Liver (tissue), 8 donors: ENCODE measurements at regions not wholly inside any gene's neighbourhood (a gene's known extent, or its start where the extent isn't known, plus 50 kb on each side); places are given as distances from the start of the nearest gene placed in this dataset.

Experiments used
- DNase-seq: peaks from one replicate; pipeline ENCODE4 v3.0.0-alpha.2; 2017; ENCODE audit warnings: low spot score
- H3K27ac ChIP-seq, 2 donors: one replicate each; pipeline ENCODE4 v1.7.0; 2013; ENCODE audit warnings: inconsistent platforms in 2 of 2, low read length in 2 of 2, control low read depth in 1 of 2, low read depth in 1 of 2, mild to moderate bottlenecking in 1 of 2
- H3K27me3 ChIP-seq, 4 donors: one replicate each; pipeline versions ENCODE4 v1.6.1 to v1.7.0; 2013; ENCODE audit warnings: low read length in 3 of 4, inconsistent platforms in 1 of 4, mild to moderate bottlenecking in 1 of 4, moderate library complexity in 1 of 4; ENCODE audit not compliant: control insufficient read depth in 4 of 4, insufficient read depth in 4 of 4
- H3K36me3 ChIP-seq, 4 donors: one replicate each; pipeline versions ENCODE4 v1.6.1 to v1.7.0; 2013; ENCODE audit warnings: low read length in 3 of 4, mild to moderate bottlenecking in 3 of 4, low read depth in 1 of 4, moderate library complexity in 1 of 4; ENCODE audit not compliant: control insufficient read depth in 4 of 4, insufficient read depth in 3 of 4
- H3K4me1 ChIP-seq, 4 donors: one replicate each; pipeline versions ENCODE4 v1.6.1 to v1.7.0; 2013; ENCODE audit warnings: low read length in 3 of 4, mild to moderate bottlenecking in 3 of 4, moderate library complexity in 1 of 4; ENCODE audit not compliant: control insufficient read depth in 4 of 4, insufficient read depth in 4 of 4
- H3K4me3 ChIP-seq, 3 donors: one replicate each; pipeline versions ENCODE4 v1.6.1 to v1.7.0; 2013; ENCODE audit warnings: low read length in 3 of 3, control low read depth in 1 of 3, low read depth in 1 of 3, mild to moderate bottlenecking in 1 of 3
- H3K9ac ChIP-seq, 2 donors: one replicate each; pipeline ENCODE4 v1.7.0; 2013; ENCODE audit warnings: low read length in 2 of 2, mild to moderate bottlenecking in 2 of 2, moderate library complexity in 2 of 2, control low read depth in 1 of 2, low read depth in 1 of 2
- H3K9me3 ChIP-seq, 4 donors: one replicate each; pipeline versions ENCODE4 v1.6.1 to v1.7.0; 2013; ENCODE audit warnings: low read length in 3 of 4; ENCODE audit not compliant: control insufficient read depth in 4 of 4
- ATF3 ChIP-seq: IDR thresholded peaks from 2 replicates; pipeline ENCODE4 v1.6.1; 2016; ENCODE audit warnings: antibody characterized with exemption
- CTCF ChIP-seq: fragments of 150-350 bp; IDR thresholded peaks from 2 replicates; pipeline ENCODE4 v1.5.1; 2017; ENCODE audit warnings: improper control_type of control experiment, low read depth, low read length; ENCODE audit not compliant: missing input control
- EGR1 ChIP-seq, 2 donors: IDR thresholded peaks; 2 replicates each; pipeline ENCODE4 v1.6.1; 2016 to 2018; ENCODE audit warnings: antibody characterized with exemption in 2 of 2, low read depth in 2 of 2
- FOXA1 ChIP-seq: IDR thresholded peaks from 2 replicates; pipeline ENCODE4 v1.6.1; 2016; ENCODE audit warnings: antibody characterized with exemption
- FOXA2 ChIP-seq: IDR thresholded peaks from 2 replicates; pipeline ENCODE4 v1.6.1; 2016; ENCODE audit warnings: antibody characterized with exemption
- GABPA ChIP-seq, 2 donors: IDR thresholded peaks in 1 of 2; conservative IDR thresholded peaks in 1 of 2; 2 replicates each; pipeline ENCODE4 v1.6.1; 2016; ENCODE audit warnings: antibody characterized with exemption in 2 of 2, mild to moderate bottlenecking in 1 of 2, moderate library complexity in 1 of 2
- HNF4A ChIP-seq, 2 donors: conservative IDR thresholded peaks; 2 replicates each; pipeline ENCODE4 v1.6.1; 2016; ENCODE audit warnings: antibody characterized with exemption in 2 of 2, mild to moderate bottlenecking in 2 of 2
- HNF4G ChIP-seq: IDR thresholded peaks from 2 replicates; pipeline ENCODE4 v1.6.1; 2016; ENCODE audit warnings: antibody characterized with exemption
- JUND ChIP-seq, 2 donors: IDR thresholded peaks; 2 replicates each; pipeline ENCODE4 v1.6.1; 2016; ENCODE audit warnings: antibody characterized with exemption in 2 of 2
- MAX ChIP-seq: IDR thresholded peaks from 2 replicates; pipeline ENCODE4 v1.6.1; 2016; ENCODE audit warnings: antibody characterized with exemption
- NR2F2 ChIP-seq: IDR thresholded peaks from 2 replicates; pipeline ENCODE4 v1.6.1; 2016; ENCODE audit warnings: antibody characterized with exemption
- RAD21 ChIP-seq, 2 donors: IDR thresholded peaks; 2 replicates each; pipeline ENCODE4 v1.6.1; 2016; ENCODE audit warnings: antibody characterized with exemption in 2 of 2, mild to moderate bottlenecking in 2 of 2
- REST ChIP-seq: IDR thresholded peaks from 2 replicates; pipeline ENCODE4 v1.6.1; 2016; ENCODE audit warnings: antibody characterized with exemption, mild to moderate bottlenecking
- RXRA ChIP-seq, 2 donors: IDR thresholded peaks; 2 replicates each; pipeline ENCODE4 v1.6.1; 2017 to 2018; ENCODE audit warnings: antibody characterized with exemption in 2 of 2, mild to moderate bottlenecking in 1 of 2
- SP1 ChIP-seq: IDR thresholded peaks from 2 replicates; pipeline ENCODE4 v1.6.1; 2018; ENCODE audit warnings: antibody characterized with exemption, mild to moderate bottlenecking
- TAF1 ChIP-seq: conservative IDR thresholded peaks from 2 replicates; pipeline ENCODE4 v1.6.1; 2016; ENCODE audit warnings: antibody characterized with exemption, mild to moderate bottlenecking
- YY1 ChIP-seq: IDR thresholded peaks from 2 replicates; pipeline ENCODE4 v1.6.1; 2016; ENCODE audit warnings: antibody characterized with exemption, mild to moderate bottlenecking
- ZBTB33 ChIP-seq: IDR thresholded peaks from 2 replicates; pipeline ENCODE4 v1.6.1; 2016; ENCODE audit warnings: antibody characterized with exemption
- WGBS: extraction: QIAGEN DNeasy Blood & Tissue Kit; methylation state at CpG from one replicate; pipeline ENCODE4 v1.1.7; 2013; 5-methylcytosine and 5-hydroxymethylcytosine counted together
- donor health status: healthy.
- donor health status: healthy.
- donor health status: healthy.
- donor health status: healthy.
- donor health status: healthy.

GRCh38 chr21:27156666-27157065, 189.8 kb upstream of the ADAMTS5 start:
- H3K27me3 ChIP-seq = peaks cover 0 to 4% (median 0%) of the 10 kb centered on the region in 4 donors
- no peaks in the 10 kb centered on the region for H3K9me3 ChIP-seq
- no peak for DNase-seq
- no peak overlapping the region for H3K9ac ChIP-seq
- no peak overlapping the region for H3K27ac ChIP-seq
- no peaks in the 10 kb centered on the region for H3K4me1 ChIP-seq
- WGBS = 83% methylated on average over 1 of the region's 1 CpG
- TF ChIP-seq FOXA2 = no peak
- TF ChIP-seq NR2F2 = no peak
- no peak for TF ChIP-seq RAD21 (IDR thresholded peaks at IDR 0.05)
- TF ChIP-seq ZBTB33 = no peak
- TF ChIP-seq REST = no peak
- no peak for TF ChIP-seq GABPA (IDR thresholded peaks at IDR 0.05 in 1 of 2, conservative IDR thresholded peaks at IDR 0.05 in 1 of 2)
- no peak for TF ChIP-seq MAX
- TF ChIP-seq HNF4A (conservative IDR thresholded peaks at IDR 0.05) = no peak
- no peak for TF ChIP-seq ATF3
- TF ChIP-seq YY1 = no peak
- TF ChIP-seq HNF4G = no peak
- no peak for TF ChIP-seq JUND (IDR thresholded peaks at IDR 0.05)
- no peak for TF ChIP-seq CTCF
- TF ChIP-seq FOXA1 = no peak
- TF ChIP-seq SP1 = no peak
- TF ChIP-seq EGR1 (IDR thresholded peaks at IDR 0.05; ENCODE audit: low read depth in 2 of 2) = no peak
- H3K4me3 ChIP-seq = no peak overlapping the region
- H3K36me3 ChIP-seq = no peaks in the 10 kb centered on the region

- Histone ChIP-seq H3K36me3 (no peaks in the 10 kb centered on the region), H3K4me3 (no peak overlapping the region), H3K9ac (no peak overlapping the region), H3K27ac (no peak overlapping the region), H3K9me3 (no peaks in the 10 kb centered on the region), H3K27me3 (peaks cover 0 to 4% (median 0%) of the 10 kb centered on the region in 4 donors), H3K4me1 (no peaks in the 10 kb centered on the region)
- WGBS = 72% methylated on average over 1 of the region's 1 CpG
- no peak for DNase-seq
- TF ChIP-seq MAX (no peak), HNF4A (conservative IDR thresholded peaks at IDR 0.05) (no peak), RAD21 (IDR thresholded peaks at IDR 0.05) (no peak), NR2F2 (no peak), FOXA1 (no peak), FOXA2 (no peak), RXRA (IDR thresholded peaks at IDR 0.05) (no peak), SP1 (no peak), REST (no peak), ATF3 (no peak), TAF1 (no peak)
Observed at GRCh38 chr21:27155130-27155500, 188.2 kb upstream of the ADAMTS5 start.
